Activated CD8-positive, alpha-beta T cell treated with anti-CD3 and anti-CD28 coated beads for 36 hours (primary cell): ENCODE measurements at regions not wholly inside any gene's neighbourhood (a gene's known extent, or its start where the extent isn't known, plus 50 kb on each side); places are given as distances from the start of the nearest gene placed in this dataset.

Source experiments
- ATAC-seq: fragments of 200-7000 bp; cut with Tn5 transposase; one replicate; pipeline ENCODE4 v1.10.0; 2021; ENCODE audit warnings: mild to moderate bottlenecking, moderate library complexity
- CTCF ChIA-PET: fragments of 350-600 bp; sonication (Branson Sonifier 250); formaldehyde crosslinking; loops from one replicate; lab custom pipeline; 2021; ENCODE audit warnings: antibody characterized with exemption; lab: Charles Lee
- POLR2A ChIA-PET: fragments of 350-600 bp; sonication (Branson Sonifier 250); formaldehyde crosslinking; loops from one replicate; lab custom pipeline; 2021; ENCODE audit warnings: antibody characterized with exemption; lab: Charles Lee
- DNase-seq: peaks from one replicate; pipeline ENCODE4 v3.0.0-alpha.2; 2020
- H3K27ac Mint-ChIP-seq: one replicate; pipeline ENCODE4 v1.8.0; 2021; ENCODE audit warnings: mild to moderate bottlenecking, mixed read lengths
- H3K27me3 Mint-ChIP-seq: one replicate; pipeline ENCODE4 v1.8.0; 2021; ENCODE audit warnings: mixed read lengths
- H3K36me3 Mint-ChIP-seq: one replicate; pipeline ENCODE4 v1.8.0; 2021; ENCODE audit warnings: low read depth, mixed read lengths
- H3K4me1 Mint-ChIP-seq: one replicate; pipeline ENCODE4 v1.8.0; 2021; ENCODE audit warnings: low read depth, mixed read lengths
- H3K4me3 Mint-ChIP-seq: one replicate; pipeline ENCODE4 v1.8.0; 2021; ENCODE audit warnings: mild to moderate bottlenecking, moderate library complexity, mixed read lengths
- H3K9me3 Mint-ChIP-seq: one replicate; pipeline ENCODE4 v1.8.0; 2021; ENCODE audit warnings: mixed read lengths
- CTCF ChIP-seq: fragments of 200-600 bp; IDR thresholded peaks from one replicate; pipeline ENCODE4 v1.8.0; 2022; ENCODE audit warnings: antibody characterized with exemption, mild to moderate bottlenecking
- intact Hi-C: fragments of 100-400 bp; cut with micrococcal nuclease; formaldehyde crosslinking; loops from one replicate; pipeline ENCODE4 v1.10.0; 2022

- Mint-ChIP-seq H3K4me1 (peaks cover 10% of the 10 kb centered on the region), H3K27me3 (peaks cover 17% of the 10 kb centered on the region), H3K27ac (no peak overlapping the region), H3K4me3 (no peak overlapping the region), H3K36me3 (no peaks in the 10 kb centered on the region), H3K9me3 (no peaks in the 10 kb centered on the region)
- intact Hi-C loops: no loop called here
- CTCF ChIA-PET: no interaction called here
- ATAC-seq (no peak), DNase-seq (peak; percentile 13)
- POLR2A ChIA-PET: no interaction called here
- no peak for TF ChIP-seq CTCF
These were observed 151.8 kb upstream of the ADRA1B start for GRCh38 chr5:159764283-159765134.

DNA sequence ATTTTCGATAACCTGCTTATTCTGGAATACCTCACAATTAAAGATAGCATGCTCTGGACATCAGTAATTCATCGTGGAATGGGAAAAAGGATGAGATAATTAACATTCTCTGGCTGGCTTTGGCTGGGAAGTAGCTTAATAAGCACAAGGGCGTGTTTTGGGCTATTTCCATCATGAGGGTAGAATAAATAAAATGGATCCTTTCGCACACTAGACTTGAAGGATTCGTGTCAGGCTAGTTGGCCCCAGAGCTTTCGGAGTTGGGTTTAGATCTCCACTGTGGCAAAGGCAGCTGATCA lies 151.2 kb upstream of the ADRA1B start:
- ATAC-seq: no peak
- H3K27ac Mint-ChIP-seq: no peak overlapping the region

GRCh38 chr5:159765760-159766517 lies 150.3 kb upstream of the ADRA1B start:
- no peak for ATAC-seq
- no peak for DNase-seq
- Mint-ChIP-seq H3K36me3 (no peaks in the 10 kb centered on the region), H3K4me1 (peaks cover 10% of the 10 kb centered on the region), H3K27me3 (peaks cover 14% of the 10 kb centered on the region), H3K9me3 (no peaks in the 10 kb centered on the region), H3K4me3 (no peak overlapping the region), H3K27ac (no peak overlapping the region)
- no peak for TF ChIP-seq CTCF
- ChIA-PET POLR2A (no interaction called here), CTCF (no interaction called here)
- intact Hi-C loops: no loop called here

More for the DNA sequence above, 151.2 kb upstream of the ADRA1B start:
- intact Hi-C loops: no loop called here
- H3K36me3 Mint-ChIP-seq: no peaks in the 10 kb centered on the region
- CTCF ChIA-PET: no interaction called here
- no peak for TF ChIP-seq CTCF
- H3K9me3 Mint-ChIP-seq: no peaks in the 10 kb centered on the region
- peaks cover 10% of the 10 kb centered on the region for H3K4me1 Mint-ChIP-seq
- POLR2A ChIA-PET: no interaction called here
- H3K27me3 Mint-ChIP-seq: peaks cover 15% of the 10 kb centered on the region
- DNase-seq: no peak
- H3K4me3 Mint-ChIP-seq: no peak overlapping the region

- peaks cover 14% of the 10 kb centered on the region for H3K27me3 Mint-ChIP-seq
- peaks cover 13% of the 10 kb centered on the region for H3K4me1 Mint-ChIP-seq
- no peaks in the 10 kb centered on the region for H3K9me3 Mint-ChIP-seq
- no peaks in the 10 kb centered on the region for H3K36me3 Mint-ChIP-seq
- ChIA-PET CTCF (no interaction called here), POLR2A (interaction anchor here (1.2 kb wide), 1 partner anchor 14 kb away, joined by 3 read pairs; no protein-coding TSS in a partner anchor)
- no peak for TF ChIP-seq CTCF
- intact Hi-C loops: no loop called here
- H3K4me3 Mint-ChIP-seq: no peak overlapping the region
- DNase-seq (no peak), ATAC-seq (no peak)
- H3K27ac Mint-ChIP-seq: no peak overlapping the region
These were observed 148.0 kb upstream of the ADRA1B start for GRCh38 chr5:159768243-159768642.

- CTCF ChIA-PET: no interaction called here
- Mint-ChIP-seq H3K4me1 (peaks cover 18% of the 10 kb centered on the region), H3K36me3 (no peaks in the 10 kb centered on the region), H3K9me3 (no peaks in the 10 kb centered on the region), H3K27ac (peak overlapping the region; percentile 65), H3K27me3 (peaks cover 31% of the 10 kb centered on the region), H3K4me3 (peak overlapping the region; percentile 22)
- no peak for TF ChIP-seq CTCF
- ATAC-seq (no peak), DNase-seq (no peak)
- intact Hi-C loops: no loop called here
- POLR2A ChIA-PET: no interaction called here
These were observed 143.6 kb upstream of the ADRA1B start for GRCh38 chr5:159772698-159773061.
